ENCODE measurements at regions not wholly inside any gene's neighbourhood (a gene's known extent, or its start where the extent isn't known, plus 50 kb on each side); places are given as distances from the start of the nearest gene placed in this dataset.

DNA sequence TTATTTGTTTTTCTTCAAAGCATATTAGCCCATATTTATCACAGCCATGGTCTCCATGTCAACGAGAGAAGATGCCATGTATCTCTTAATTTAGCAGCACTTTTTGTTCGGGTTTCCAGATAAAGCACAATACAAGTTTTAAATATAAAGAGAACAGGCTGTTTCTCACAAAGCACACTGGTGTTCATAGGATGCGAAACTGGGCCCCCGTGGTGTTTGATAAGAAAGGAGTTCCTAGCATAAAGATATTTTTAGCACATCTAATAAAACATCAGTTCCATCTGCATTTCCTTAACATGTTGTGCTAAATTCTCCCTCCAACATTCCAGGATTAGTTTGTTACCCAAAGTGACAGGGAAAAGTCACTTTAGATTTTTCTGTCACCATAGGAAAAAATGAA lies 72.4 kb upstream of the EDNRB start:
- H3K9me3 ChIP-seq (ENCODE audit: low read length): no peaks in the 10 kb centered on the region
- H3F3A ChIP-seq (ENCODE audit: low read length, unreplicated experiment): no peaks in the 10 kb centered on the region
- intact Hi-C loops (cut with micrococcal nuclease): no loop called here
- H3K4me1 ChIP-seq (ENCODE audit: insufficient read depth, low read length): no peaks in the 10 kb centered on the region
- H3K79me2 ChIP-seq (ENCODE audit: low read length): no peaks in the 10 kb centered on the region
- ATAC-seq (no peak), DNase-seq (no peak)
- BruUV-seq (replicated peaks): no TSS peak
- ChIA-PET CTCF (no interaction called here), POLR2A (ENCODE audit: unreplicated experiment) (no interaction called here)
- no peak overlapping the region for H2AFZ ChIP-seq (ENCODE audit: low read length)
- no peak overlapping the region for H3K27ac ChIP-seq (ENCODE audit: low read length)
- H4K20me1 ChIP-seq (ENCODE audit: low read length): no peaks in the 10 kb centered on the region
- H3K36me3 ChIP-seq (ENCODE audit: low read depth, low read length): no peaks in the 10 kb centered on the region
- no peak overlapping the region for H3K9ac ChIP-seq (ENCODE audit: low read length)
- TF ChIP-seq EZH2 (IDR thresholded peaks at IDR 0.05; ENCODE audit: low read length, unreplicated experiment) (no peak), EZH2phosphoT487 (IDR thresholded peaks at IDR 0.05; ENCODE audit: borderline replicate concordance, low read length) (no peak)
- TF ChIP-seq, protein P1, sequence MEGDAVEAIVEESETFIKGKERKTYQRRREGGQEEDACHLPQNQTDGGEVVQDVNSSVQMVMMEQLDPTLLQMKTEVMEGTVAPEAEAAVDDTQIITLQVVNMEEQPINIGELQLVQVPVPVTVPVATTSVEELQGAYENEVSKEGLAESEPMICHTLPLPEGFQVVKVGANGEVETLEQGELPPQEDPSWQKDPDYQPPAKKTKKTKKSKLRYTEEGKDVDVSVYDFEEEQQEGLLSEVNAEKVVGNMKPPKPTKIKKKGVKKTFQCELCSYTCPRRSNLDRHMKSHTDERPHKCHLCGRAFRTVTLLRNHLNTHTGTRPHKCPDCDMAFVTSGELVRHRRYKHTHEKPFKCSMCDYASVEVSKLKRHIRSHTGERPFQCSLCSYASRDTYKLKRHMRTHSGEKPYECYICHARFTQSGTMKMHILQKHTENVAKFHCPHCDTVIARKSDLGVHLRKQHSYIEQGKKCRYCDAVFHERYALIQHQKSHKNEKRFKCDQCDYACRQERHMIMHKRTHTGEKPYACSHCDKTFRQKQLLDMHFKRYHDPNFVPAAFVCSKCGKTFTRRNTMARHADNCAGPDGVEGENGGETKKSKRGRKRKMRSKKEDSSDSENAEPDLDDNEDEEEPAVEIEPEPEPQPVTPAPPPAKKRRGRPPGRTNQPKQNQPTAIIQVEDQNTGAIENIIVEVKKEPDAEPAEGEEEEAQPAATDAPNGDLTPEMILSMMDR (conservative IDR thresholded peaks at IDR 0.05; ENCODE audit: low read depth, low read length): no peak
- no peaks in the 10 kb centered on the region for H3K9me2 ChIP-seq (replicated peaks; ENCODE audit: low read length)
- no peak overlapping the region for H3K4me2 ChIP-seq (ENCODE audit: low read length)
- H3K4me3 ChIP-seq (ENCODE audit: low read length): no peak overlapping the region
- no peaks in the 10 kb centered on the region for H3K27me3 ChIP-seq (ENCODE audit: low read length)

DNA sequence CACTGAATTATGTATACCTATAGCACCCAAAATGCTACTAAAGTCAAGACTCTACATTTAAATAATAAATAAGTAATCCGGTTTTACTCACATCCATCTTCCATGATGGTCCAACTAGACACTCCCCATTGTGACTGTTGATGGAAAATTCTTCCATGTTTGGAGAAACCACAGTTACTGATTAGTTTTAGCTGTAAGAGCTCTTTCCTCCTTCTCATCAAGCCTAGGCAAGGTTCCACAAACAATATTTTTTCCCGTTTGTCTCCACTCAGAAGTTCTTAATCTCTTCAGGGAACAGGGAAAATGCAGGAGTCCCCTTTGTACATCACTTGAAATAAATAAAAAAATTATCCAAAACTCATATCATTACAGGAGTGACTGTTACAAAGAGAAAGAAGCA lies 70.7 kb upstream of the EDNRB start:
- TF ChIP-seq EZH2phosphoT487 (IDR thresholded peaks at IDR 0.05; ENCODE audit: borderline replicate concordance, low read length) (no peak), EZH2 (IDR thresholded peaks at IDR 0.05; ENCODE audit: low read length, unreplicated experiment) (no peak)
- TF ChIP-seq, protein P1 (conservative IDR thresholded peaks at IDR 0.05; ENCODE audit: low read depth, low read length): no peak
- H3K27ac ChIP-seq (ENCODE audit: low read length): no peak overlapping the region
- no peak for DNase-seq
- ChIA-PET CTCF (no interaction called here), POLR2A (ENCODE audit: unreplicated experiment) (no interaction called here)
- H3K4me2 ChIP-seq (ENCODE audit: low read length): no peak overlapping the region
- no peaks in the 10 kb centered on the region for H3K9me2 ChIP-seq (replicated peaks; ENCODE audit: low read length)
- no peak for ATAC-seq
- no peak overlapping the region for H3K4me3 ChIP-seq (ENCODE audit: low read length)
- no peaks in the 10 kb centered on the region for H3K79me2 ChIP-seq (ENCODE audit: low read length)
- H2AFZ ChIP-seq (ENCODE audit: low read length): no peak overlapping the region
- H3K9me3 ChIP-seq (ENCODE audit: low read length): no peaks in the 10 kb centered on the region
- intact Hi-C loops (cut with micrococcal nuclease): no loop called here
- H3K36me3 ChIP-seq (ENCODE audit: low read depth, low read length): no peaks in the 10 kb centered on the region
- H3F3A ChIP-seq (ENCODE audit: low read length, unreplicated experiment): no peaks in the 10 kb centered on the region
- H3K4me1 ChIP-seq (ENCODE audit: insufficient read depth, low read length): no peaks in the 10 kb centered on the region
- BruUV-seq (replicated peaks): no TSS peak
- H3K27me3 ChIP-seq (ENCODE audit: low read length): no peaks in the 10 kb centered on the region
- H3K9ac ChIP-seq (ENCODE audit: low read length): no peak overlapping the region
- H4K20me1 ChIP-seq (ENCODE audit: low read length): no peaks in the 10 kb centered on the region

DNA sequence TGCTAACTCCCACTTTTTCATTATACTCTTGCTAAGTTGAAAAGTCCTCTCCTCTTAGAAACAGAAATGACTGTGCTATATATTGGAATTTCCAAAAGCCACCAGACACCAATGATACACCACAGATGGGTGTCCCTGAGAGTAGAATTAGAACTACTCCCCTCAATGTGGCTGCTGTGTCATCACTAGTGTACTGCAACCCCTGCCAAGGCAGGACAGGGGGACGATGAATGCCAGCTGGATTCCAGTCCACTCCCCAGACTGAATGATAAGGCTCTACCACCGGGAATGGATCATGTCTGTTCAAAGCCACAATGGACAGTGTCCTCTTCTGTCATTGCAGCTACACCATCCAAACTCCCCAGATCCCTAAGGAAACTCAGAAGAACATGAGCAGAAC lies 69.7 kb upstream of the EDNRB start:
- Histone ChIP-seq H3K9ac (ENCODE audit: low read length) (no peak overlapping the region), H3K79me2 (ENCODE audit: low read length) (no peaks in the 10 kb centered on the region), H3K36me3 (ENCODE audit: low read depth, low read length) (no peaks in the 10 kb centered on the region), H3K9me3 (ENCODE audit: low read length) (no peaks in the 10 kb centered on the region), H3K4me2 (ENCODE audit: low read length) (no peak overlapping the region), H4K20me1 (ENCODE audit: low read length) (no peaks in the 10 kb centered on the region), H3K27ac (ENCODE audit: low read length) (no peak overlapping the region), H3F3A (ENCODE audit: low read length, unreplicated experiment) (no peaks in the 10 kb centered on the region), H2AFZ (ENCODE audit: low read length) (no peak overlapping the region), H3K4me1 (ENCODE audit: insufficient read depth, low read length) (no peaks in the 10 kb centered on the region), H3K27me3 (ENCODE audit: low read length) (no peaks in the 10 kb centered on the region), H3K9me2 (replicated peaks; ENCODE audit: low read length) (no peaks in the 10 kb centered on the region), H3K4me3 (ENCODE audit: low read length) (no peak overlapping the region)
- TF ChIP-seq EZH2 (IDR thresholded peaks at IDR 0.05; ENCODE audit: low read length, unreplicated experiment): no peak
- TF ChIP-seq, protein P1 (conservative IDR thresholded peaks at IDR 0.05; ENCODE audit: low read depth, low read length): no peak
- TF ChIP-seq EZH2phosphoT487 (IDR thresholded peaks at IDR 0.05; ENCODE audit: borderline replicate concordance, low read length): no peak
- intact Hi-C loops (cut with micrococcal nuclease): no loop called here
- BruUV-seq (replicated peaks): no TSS peak
- ChIA-PET POLR2A (ENCODE audit: unreplicated experiment) (no interaction called here), CTCF (no interaction called here)
- DNase-seq: no peak
- ATAC-seq: no peak
